Hepatocyte (in vitro differentiated cells): ENCODE measurements at regions not wholly inside any gene's neighbourhood (a gene's known extent, or its start where the extent isn't known, plus 50 kb on each side); places are given as distances from the start of the nearest gene placed in this dataset.
A peak's percentile ranks its signal among the peaks of the same experiment; 100 is the strongest.

Experiments
- DNase-seq: peaks from one replicate; pipeline ENCODE4 v3.0.0-alpha.2; 2016; ENCODE audit warnings: low spot score
- H2AFZ ChIP-seq: fragments of 200-600 bp; sonication (generic); 2 replicates; pipeline ENCODE4 v1.6.0; 2016; ENCODE audit warnings: antibody characterized with exemption, mild to moderate bottlenecking
- H3K27ac ChIP-seq: fragments of 200-600 bp; sonication (generic); 2 replicates; pipeline ENCODE4 v1.5.1; 2016; ENCODE audit warnings: mild to moderate bottlenecking
- H3K27me3 ChIP-seq: fragments of 200-600 bp; sonication (generic); 2 replicates; pipeline ENCODE4 v1.6.1; 2016
- H3K36me3 ChIP-seq: fragments of 200-600 bp; sonication (generic); replicated peaks from 2 replicates; pipeline ENCODE4 v1.5.1; 2016; ENCODE audit warnings: low read depth; ENCODE audit not compliant: insufficient read depth
- H3K4me1 ChIP-seq: fragments of 200-600 bp; sonication (generic); 2 replicates; pipeline ENCODE4 v1.5.1; 2016; ENCODE audit warnings: mild to moderate bottlenecking, moderate library complexity; ENCODE audit not compliant: insufficient read depth
- H3K4me2 ChIP-seq: fragments of 200-600 bp; sonication (generic); 2 replicates; pipeline ENCODE4 v1.6.0; 2016
- H3K4me3 ChIP-seq: fragments of 200-600 bp; sonication (generic); 2 replicates; pipeline ENCODE4 v1.5.1; 2016; ENCODE audit warnings: mild to moderate bottlenecking
- H3K79me2 ChIP-seq: fragments of 200-600 bp; sonication (generic); 2 replicates; pipeline ENCODE4 v1.6.0; 2017; ENCODE audit warnings: mild to moderate bottlenecking
- H3K9me2 ChIP-seq: fragments of 200-600 bp; sonication (generic); replicated peaks from 2 replicates; pipeline ENCODE4 v1.6.0; 2017; ENCODE audit warnings: mild to moderate bottlenecking; ENCODE audit not compliant: insufficient read depth
- H3K9me3 ChIP-seq: fragments of 200-600 bp; sonication (generic); 2 replicates; pipeline ENCODE4 v1.5.1; 2016; ENCODE audit warnings: low read depth, mild to moderate bottlenecking
- H4K20me1 ChIP-seq: fragments of 200-600 bp; sonication (generic); 2 replicates; pipeline ENCODE4 v1.6.0; 2016; ENCODE audit warnings: mild to moderate bottlenecking; ENCODE audit not compliant: insufficient read depth, poor library complexity, severe bottlenecking
- CTCF ChIP-seq: fragments of 200-600 bp; sonication (generic); IDR thresholded peaks from 2 replicates; pipeline ENCODE4 v1.5.1; 2016; ENCODE audit warnings: antibody characterized with exemption, mild to moderate bottlenecking; ENCODE audit not compliant: poor library complexity
- EZH2 ChIP-seq: fragments of 200-600 bp; sonication (generic); IDR thresholded peaks from 2 replicates; pipeline ENCODE4 v1.6.1; 2016; ENCODE audit warnings: antibody characterized with exemption, mild to moderate bottlenecking, borderline replicate concordance
- EZH2phosphoT487 ChIP-seq: fragments of 200-600 bp; sonication (generic); IDR thresholded peaks from one replicate; pipeline ENCODE4 v1.6.1; 2018; ENCODE audit warnings: antibody characterized with exemption, mild to moderate bottlenecking, low read depth, moderate library complexity; ENCODE audit not compliant: unreplicated experiment, severe bottlenecking
- WGBS: methylation state at CpG from one replicate; pipeline ENCODE4 v1.1.6; 2016; ENCODE audit warnings: low lambda C conversion rate; ENCODE audit errors: missing lambda C conversion rate; 5-methylcytosine and 5-hydroxymethylcytosine counted together

- Histone ChIP-seq H3K27ac (no peak overlapping the region), H2AFZ (no peak overlapping the region), H3K79me2 (no peaks in the 10 kb centered on the region), H4K20me1 (no peaks in the 10 kb centered on the region), H3K9me2 (no peaks in the 10 kb centered on the region), H3K27me3 (no peaks in the 10 kb centered on the region), H3K36me3 (no peaks in the 10 kb centered on the region), H3K4me2 (no peak overlapping the region), H3K9me3 (no peaks in the 10 kb centered on the region), H3K4me3 (no peak overlapping the region), H3K4me1 (peaks cover under 1% of the 10 kb centered on the region)
- TF ChIP-seq CTCF = no peak
- no peak for TF ChIP-seq EZH2
- TF ChIP-seq EZH2phosphoT487 = no peak
- no peak for DNase-seq
- 74% methylated on average over 2 of the region's 2 CpGs for WGBS
Measured at GRCh38 chr7:85730012-85730411, 543.2 kb upstream of the SEMA3D start.

- WGBS = 97% methylated on average over 2 of the region's 2 CpGs
- no peak overlapping the region for H3K27ac ChIP-seq
Measured at GRCh38 chr7:85725026-85725425, 538.2 kb upstream of the SEMA3D start.

GRCh38 chr7:85719981-85720953 is 533.4 kb upstream of the SEMA3D start:
- no peak overlapping the region for H3K27ac ChIP-seq
- H3K9me3 ChIP-seq = no peaks in the 10 kb centered on the region
- no peaks in the 10 kb centered on the region for H3K9me2 ChIP-seq
- H3K4me2 ChIP-seq = no peak overlapping the region
- H3K36me3 ChIP-seq = no peaks in the 10 kb centered on the region
- H3K4me1 ChIP-seq = no peaks in the 10 kb centered on the region
- TF ChIP-seq EZH2phosphoT487 = no peak
- TF ChIP-seq EZH2 = no peak
- no peak for TF ChIP-seq CTCF
- H2AFZ ChIP-seq = no peak overlapping the region
- no peaks in the 10 kb centered on the region for H4K20me1 ChIP-seq
- H3K4me3 ChIP-seq = no peak overlapping the region
- no peaks in the 10 kb centered on the region for H3K79me2 ChIP-seq
- WGBS = 51% methylated on average over 4 of the region's 4 CpGs
- peak; percentile 12 for DNase-seq
- no peaks in the 10 kb centered on the region for H3K27me3 ChIP-seq

More at GRCh38 chr7:85725026-85725425, 538.2 kb upstream of the SEMA3D start:
- Histone ChIP-seq H3K79me2 (no peaks in the 10 kb centered on the region), H4K20me1 (no peaks in the 10 kb centered on the region), H3K4me3 (no peak overlapping the region), H3K9me3 (no peaks in the 10 kb centered on the region), H3K4me2 (no peak overlapping the region), H3K4me1 (no peaks in the 10 kb centered on the region), H3K27me3 (no peaks in the 10 kb centered on the region), H3K36me3 (no peaks in the 10 kb centered on the region), H2AFZ (no peak overlapping the region), H3K9me2 (no peaks in the 10 kb centered on the region)
- no peak for DNase-seq
- no peak for TF ChIP-seq EZH2phosphoT487

GRCh38 chr7:85716353-85716752 is 529.5 kb upstream of the SEMA3D start:
- H3K27me3 ChIP-seq = no peaks in the 10 kb centered on the region
- H3K4me2 ChIP-seq = no peak overlapping the region
- no peaks in the 10 kb centered on the region for H3K9me2 ChIP-seq
- no peaks in the 10 kb centered on the region for H3K36me3 ChIP-seq
- H2AFZ ChIP-seq = no peak overlapping the region
- H4K20me1 ChIP-seq = no peaks in the 10 kb centered on the region
- H3K79me2 ChIP-seq = no peaks in the 10 kb centered on the region
- no peak for DNase-seq
- WGBS = 89% methylated on average over 2 of the region's 2 CpGs
- TF ChIP-seq EZH2phosphoT487 = no peak
- TF ChIP-seq EZH2 = no peak
- TF ChIP-seq CTCF = no peak
- no peak overlapping the region for H3K27ac ChIP-seq
- no peaks in the 10 kb centered on the region for H3K9me3 ChIP-seq
- H3K4me3 ChIP-seq = no peak overlapping the region
- H3K4me1 ChIP-seq = no peaks in the 10 kb centered on the region
